Jurkat, Clone E6-1 (cell line): ENCODE measurements at regions not wholly inside any gene's neighbourhood (a gene's known extent, or its start where the extent isn't known, plus 50 kb on each side); places are given as distances from the start of the nearest gene placed in this dataset.

Experiments
- DNase-seq: peaks from one replicate; pipeline ENCODE4 v3.0.0-alpha.2; 2011; ENCODE audit warnings: low read depth, low spot score
- H3K4me3 ChIP-seq: 2 replicates; pipeline ENCODE4 v1.5.1; 2011; ENCODE audit warnings: mild to moderate bottlenecking, low read length, control low read depth, moderate library complexity

GRCh38 chr3:77835921-77836320 is 796.0 kb downstream of the ROBO2 start:
- DNase-seq: no peak
- no peak overlapping the region for H3K4me3 ChIP-seq

GRCh38 chr3:77837456-77838025 is 797.6 kb downstream of the ROBO2 start:
- no peak for DNase-seq
- no peak overlapping the region for H3K4me3 ChIP-seq

- DNase-seq: no peak
- no peak overlapping the region for H3K4me3 ChIP-seq
Observed at GRCh38 chr3:77859156-77859555, 819.3 kb downstream of the ROBO2 start.

DNA sequence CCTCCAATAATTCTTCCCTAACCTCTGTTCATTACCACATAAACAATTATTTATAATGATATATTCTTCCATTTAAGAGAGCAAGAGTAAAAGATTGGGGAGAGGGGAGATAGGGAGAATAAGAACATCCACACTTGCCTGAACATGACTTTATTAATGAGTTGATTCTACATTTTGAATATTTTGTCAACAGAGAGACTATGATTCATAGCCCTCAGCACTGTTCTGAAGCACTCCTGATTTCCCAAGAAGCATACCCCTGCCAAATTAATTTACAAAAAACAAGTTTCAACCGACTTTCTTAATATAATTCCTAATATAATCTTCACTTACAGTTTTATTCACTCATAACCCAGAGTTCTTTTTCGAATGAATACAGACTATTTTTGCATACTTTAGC is 828.8 kb downstream of the ROBO2 start:
- no peak for DNase-seq
- H3K4me3 ChIP-seq: no peak overlapping the region

DNA sequence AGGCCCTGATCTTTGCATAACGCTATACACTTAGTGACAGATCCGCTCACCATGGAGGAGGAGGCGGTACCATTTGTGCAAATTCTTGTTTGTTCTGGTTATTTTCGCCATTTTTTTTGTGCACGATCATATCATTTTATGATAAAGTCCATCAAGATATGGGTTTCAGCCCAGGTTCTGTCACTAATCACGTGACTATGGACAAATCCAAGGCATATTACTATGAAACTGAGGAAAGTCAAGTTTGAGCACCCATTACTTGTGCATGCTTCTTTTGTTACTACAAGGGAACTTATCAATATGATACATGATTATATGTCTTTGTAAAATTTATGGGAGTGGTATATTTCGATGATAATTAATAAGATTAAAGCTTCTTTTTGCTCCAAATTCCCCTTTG is 829.5 kb downstream of the ROBO2 start:
- no peak for DNase-seq
- no peak overlapping the region for H3K4me3 ChIP-seq

GRCh38 chr3:77871436-77871835 is 831.5 kb downstream of the ROBO2 start:
- no peak overlapping the region for H3K4me3 ChIP-seq
- no peak for DNase-seq

GRCh38 chr3:77873598-77873997 is 833.7 kb downstream of the ROBO2 start:
- DNase-seq: no peak
- no peak overlapping the region for H3K4me3 ChIP-seq

GRCh38 chr3:77885381-77885780 is 845.5 kb downstream of the ROBO2 start:
- no peak for DNase-seq

DNA sequence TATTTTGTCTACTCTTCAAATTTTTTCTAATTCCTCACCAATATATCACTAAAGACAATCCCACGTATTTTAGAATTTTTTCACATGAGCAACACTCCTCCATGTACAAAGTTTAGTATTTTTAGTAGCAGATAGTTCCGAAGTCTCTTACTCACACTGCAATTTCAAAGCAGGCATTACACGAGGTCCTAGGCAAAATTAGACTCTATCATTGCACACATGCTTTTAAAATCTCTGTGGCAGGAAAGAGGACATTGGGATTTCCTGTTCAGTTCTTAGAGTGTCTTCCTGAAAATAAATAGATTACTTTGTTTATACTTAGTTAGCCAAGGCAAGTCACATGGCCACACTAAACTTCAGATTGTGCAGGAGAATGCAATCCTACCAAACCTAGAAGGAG is 847.7 kb downstream of the ROBO2 start:
- DNase-seq: no peak
- no peak overlapping the region for H3K4me3 ChIP-seq

More at GRCh38 chr3:77885381-77885780, 845.5 kb downstream of the ROBO2 start:
- no peak overlapping the region for H3K4me3 ChIP-seq

- DNase-seq: no peak
- H3K4me3 ChIP-seq: no peak overlapping the region
Observed at GRCh38 chr3:77889616-77890015, 849.7 kb downstream of the ROBO2 start.

DNA sequence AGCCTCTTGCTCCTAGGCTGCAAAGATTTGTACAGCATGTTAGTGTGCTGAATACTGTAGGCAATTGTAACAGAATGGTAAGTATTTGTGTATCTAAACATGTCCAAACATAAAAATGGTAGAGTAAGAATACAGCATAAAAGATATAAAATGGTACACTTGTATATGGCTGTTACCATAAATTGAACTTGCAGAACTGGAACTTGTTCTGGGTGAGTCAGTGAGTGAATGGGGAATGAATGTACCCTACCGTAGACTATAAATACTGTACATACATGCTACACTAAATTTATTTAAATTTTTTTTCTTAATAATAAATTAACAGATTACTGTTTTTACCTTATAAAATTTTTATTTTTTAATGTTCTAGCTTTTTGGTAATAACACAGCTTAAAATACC is 858.7 kb downstream of the ROBO2 start:
- no peak for DNase-seq
- no peak overlapping the region for H3K4me3 ChIP-seq

GRCh38 chr3:77902675-77903074 is 862.8 kb downstream of the ROBO2 start:
- no peak overlapping the region for H3K4me3 ChIP-seq
- no peak for DNase-seq

GRCh38 chr3:77906102-77906709 is 866.3 kb downstream of the ROBO2 start:
- no peak overlapping the region for H3K4me3 ChIP-seq
- no peak for DNase-seq

DNA sequence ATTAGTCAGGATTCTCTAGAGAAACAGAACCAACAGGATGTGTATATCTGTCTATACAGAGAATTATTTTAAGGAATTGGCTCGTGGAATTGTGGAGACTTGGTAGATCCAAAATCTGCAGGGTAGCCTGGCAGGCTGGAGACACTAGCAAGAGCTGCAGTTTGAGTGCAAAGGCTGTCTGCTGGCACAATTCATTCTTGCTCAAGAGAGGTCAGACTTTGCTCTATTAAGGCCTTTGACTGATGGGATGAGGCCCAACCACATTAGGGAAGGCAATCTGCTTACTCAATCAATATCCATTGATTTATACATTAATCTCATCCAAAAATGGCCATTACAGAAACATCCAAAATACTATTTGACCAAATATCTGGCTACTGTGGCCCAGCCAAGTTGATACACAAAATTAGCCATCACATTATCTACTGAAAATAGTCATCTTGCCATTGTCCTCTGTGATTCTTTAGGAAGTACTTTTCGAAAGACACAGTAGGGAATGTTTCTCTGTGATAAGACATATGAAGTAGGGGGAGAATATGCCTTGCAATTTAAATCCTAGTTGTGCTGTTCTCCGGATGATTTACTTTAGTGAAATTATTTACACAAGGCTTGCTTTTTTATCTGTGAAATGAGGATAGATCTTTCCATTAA is 873.8 kb downstream of the ROBO2 start:
- no peak overlapping the region for H3K4me3 ChIP-seq
- no peak for DNase-seq

GRCh38 chr3:77915336-77915735 is 875.4 kb downstream of the ROBO2 start:
- DNase-seq: no peak
- no peak overlapping the region for H3K4me3 ChIP-seq

DNA sequence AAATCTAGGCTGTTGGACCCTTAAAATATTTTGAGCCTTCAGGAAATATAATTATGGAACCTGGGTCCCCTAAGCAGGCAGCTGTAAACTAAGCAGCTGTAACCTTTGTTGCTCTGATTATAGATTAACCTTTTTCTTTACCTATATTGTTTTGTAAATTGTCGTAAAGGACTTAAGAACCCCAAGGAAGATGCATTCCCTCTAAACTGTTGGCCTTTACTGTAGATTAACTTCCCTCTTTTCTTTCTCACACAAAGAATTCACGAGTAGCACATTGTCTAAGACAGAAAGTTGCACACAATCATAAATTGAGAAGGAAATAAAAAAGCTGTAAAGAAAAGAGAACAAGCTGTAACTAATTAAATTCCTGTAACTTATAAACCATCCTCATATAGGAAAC is 877.3 kb downstream of the ROBO2 start:
- no peak for DNase-seq
- H3K4me3 ChIP-seq: no peak overlapping the region

GRCh38 chr3:77919244-77919643 is 879.3 kb downstream of the ROBO2 start:
- no peak overlapping the region for H3K4me3 ChIP-seq
- no peak for DNase-seq

GRCh38 chr3:77931255-77932009 is 891.5 kb downstream of the ROBO2 start:
- no peak for DNase-seq
- no peak overlapping the region for H3K4me3 ChIP-seq

DNA sequence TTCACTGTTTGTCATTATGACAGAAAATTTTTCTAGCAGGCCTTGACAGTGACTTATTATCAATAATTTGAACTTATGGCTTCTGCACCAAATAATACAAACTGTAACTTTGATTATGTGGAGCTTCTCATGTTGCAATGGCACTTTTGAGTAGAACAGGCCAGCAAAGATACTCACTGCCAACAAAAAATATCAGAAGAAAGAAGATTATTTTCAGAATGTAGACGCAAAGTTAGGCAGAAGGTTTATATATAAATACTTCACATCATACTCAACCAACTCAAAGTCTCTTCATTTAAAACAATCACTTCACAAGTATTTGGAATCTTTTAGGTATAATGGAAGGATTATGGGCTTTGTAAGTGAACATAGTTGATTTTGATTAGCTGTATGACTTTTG is 893.0 kb downstream of the ROBO2 start:
- no peak for DNase-seq
- no peak overlapping the region for H3K4me3 ChIP-seq

DNA sequence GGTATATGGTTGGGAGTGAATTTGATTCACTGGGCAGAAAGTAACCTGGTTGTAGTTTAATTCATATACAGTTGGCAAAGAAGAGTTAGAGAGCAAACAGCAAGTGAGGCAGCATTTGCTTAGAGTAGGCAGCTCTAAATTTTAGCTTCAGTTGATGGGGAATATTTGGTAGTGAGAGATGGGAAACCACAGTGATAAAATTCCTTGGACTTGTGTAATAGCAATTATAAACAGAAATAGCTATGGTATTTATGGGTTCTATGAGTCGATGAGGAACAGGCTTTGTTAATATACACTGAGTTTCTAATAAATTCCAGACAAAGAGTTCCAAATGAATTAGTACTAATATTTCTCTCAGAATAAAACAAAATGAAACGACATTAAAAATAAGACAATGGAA is 894.0 kb downstream of the ROBO2 start:
- DNase-seq: no peak
- H3K4me3 ChIP-seq: no peak overlapping the region
